Astrocyte of the hippocampus (primary cell): ENCODE measurements at regions not wholly inside any gene's neighbourhood (a gene's known extent, or its start where the extent isn't known, plus 50 kb on each side); places are given as distances from the start of the nearest gene placed in this dataset.

Experiments
- DNase-seq: peaks from one replicate; pipeline ENCODE4 v3.0.0; 2011; ENCODE audit warnings: low read depth, low spot score

DNA sequence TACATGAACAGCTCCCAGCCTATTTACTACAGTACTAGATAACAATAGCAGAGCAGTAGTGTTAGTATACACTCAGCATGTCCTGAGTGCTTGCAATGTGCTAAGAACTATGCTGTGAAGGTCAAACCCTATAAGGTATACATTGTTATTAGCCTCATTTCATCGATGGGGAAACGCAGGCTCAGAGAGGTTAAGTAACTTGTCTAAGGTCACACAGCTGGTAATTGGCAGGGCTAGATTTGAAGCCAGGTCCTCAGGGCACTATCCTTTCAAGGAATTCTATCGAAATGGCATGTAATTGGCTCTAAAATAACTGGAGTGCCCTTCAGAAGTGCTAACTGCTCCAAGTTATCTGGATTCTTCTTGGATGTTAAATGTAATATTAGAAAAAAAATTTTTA, 295.6 kb downstream of the ZNF536 start:
- DNase-seq = no peak

GRCh38 chr19:30667227-30667626, 295.0 kb downstream of the ZNF536 start:
- no peak for DNase-seq

- DNase-seq = peak; percentile 58
These were observed 294.2 kb downstream of the ZNF536 start for GRCh38 chr19:30666301-30666803.

DNA sequence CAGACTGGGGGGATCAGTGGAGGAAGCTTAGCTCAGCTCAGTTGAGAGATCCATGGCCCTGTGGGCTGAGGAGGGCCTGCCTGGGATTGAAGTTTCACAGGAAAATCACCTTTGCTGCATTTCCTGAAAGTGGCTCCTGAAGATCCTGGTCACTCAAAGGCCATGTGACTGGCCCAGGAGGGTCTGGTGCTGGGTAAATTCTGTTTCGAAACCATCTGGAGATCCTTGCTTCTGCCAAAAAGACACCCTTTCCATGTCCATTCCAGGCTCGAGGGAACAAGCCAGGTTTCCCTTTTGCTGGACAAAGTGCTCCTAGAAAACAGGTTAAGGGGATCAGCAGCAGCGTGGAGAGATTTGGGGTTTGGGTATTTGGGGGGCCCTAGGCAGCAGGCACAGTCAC, 293.3 kb downstream of the ZNF536 start:
- DNase-seq = no peak

DNA sequence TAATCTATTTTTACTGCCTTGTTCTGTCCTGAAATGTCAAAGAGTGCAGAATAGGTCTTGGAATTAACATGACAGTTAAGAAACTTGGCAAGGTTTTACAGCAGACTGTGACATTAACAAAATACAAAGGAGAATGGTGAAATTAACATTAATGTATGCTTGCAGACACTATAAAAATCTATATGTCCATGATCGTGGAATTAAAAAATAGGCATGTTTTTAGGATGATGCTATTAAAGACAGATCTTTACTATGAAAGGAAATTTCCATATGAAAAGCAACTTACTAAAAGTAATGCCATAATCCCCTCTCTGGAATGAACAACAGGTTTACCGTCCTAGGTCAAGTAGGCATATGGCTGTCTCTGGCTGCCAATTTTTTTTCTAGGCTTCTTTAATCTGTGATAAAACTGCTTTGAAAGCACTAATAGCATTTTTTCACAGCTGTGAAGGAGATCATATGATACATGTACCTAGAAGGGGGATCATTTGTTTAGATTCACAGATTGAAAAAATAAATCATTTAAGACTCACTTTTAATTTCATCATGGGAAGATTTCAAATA, 291.5 kb downstream of the ZNF536 start:
- no peak for DNase-seq

GRCh38 chr19:30662211-30662861, 290.2 kb downstream of the ZNF536 start:
- DNase-seq = peak; percentile 31

DNA sequence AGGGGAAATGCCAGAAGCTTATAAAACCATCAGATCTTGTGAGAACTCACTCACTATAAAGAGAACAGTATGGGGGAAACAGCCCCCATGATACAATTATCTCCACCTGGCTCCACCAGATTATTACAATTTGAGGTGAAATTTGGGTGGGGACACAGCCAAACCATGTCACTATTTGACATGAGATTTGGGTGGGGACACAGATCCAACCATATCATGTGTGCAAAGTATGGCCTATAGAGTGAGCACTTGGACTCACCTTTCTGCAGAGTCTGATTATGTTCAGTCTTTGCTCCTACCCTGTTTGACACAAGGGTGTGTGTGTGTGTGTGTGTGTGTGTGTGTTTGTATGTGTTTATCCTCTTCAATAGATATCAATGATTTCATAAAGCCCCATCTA, 287.5 kb downstream of the ZNF536 start:
- DNase-seq = no peak

DNA sequence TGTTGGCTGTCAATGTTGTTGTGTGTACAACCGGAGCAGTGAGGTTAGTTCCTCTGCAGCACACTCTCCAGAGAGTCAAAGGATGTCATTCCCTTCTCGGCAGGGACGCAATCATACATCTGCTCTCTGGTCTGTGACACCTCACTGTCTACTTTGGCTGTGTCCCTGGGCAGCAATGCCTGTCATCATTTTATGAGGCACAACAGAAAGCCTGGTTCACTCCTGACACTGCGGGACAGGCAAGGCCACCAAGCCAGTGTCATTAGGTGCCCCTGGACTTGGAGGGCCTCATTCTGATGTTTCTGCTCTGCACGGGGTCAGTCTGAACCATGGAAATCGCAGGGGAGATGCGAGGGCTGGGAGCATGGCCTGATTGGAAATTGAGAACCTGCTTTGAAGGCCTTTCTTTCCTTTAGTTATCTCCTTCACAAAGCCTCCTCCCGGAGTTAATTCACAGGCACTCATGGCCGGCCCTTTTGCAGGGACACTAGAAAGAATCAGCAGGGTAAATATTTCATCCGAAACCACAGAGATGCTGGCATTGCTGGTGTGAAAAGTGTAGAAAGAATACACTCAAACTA, 284.4 kb downstream of the ZNF536 start:
- DNase-seq = no peak

- no peak for DNase-seq
These were observed 281.6 kb downstream of the ZNF536 start for GRCh38 chr19:30653646-30654386.

DNA sequence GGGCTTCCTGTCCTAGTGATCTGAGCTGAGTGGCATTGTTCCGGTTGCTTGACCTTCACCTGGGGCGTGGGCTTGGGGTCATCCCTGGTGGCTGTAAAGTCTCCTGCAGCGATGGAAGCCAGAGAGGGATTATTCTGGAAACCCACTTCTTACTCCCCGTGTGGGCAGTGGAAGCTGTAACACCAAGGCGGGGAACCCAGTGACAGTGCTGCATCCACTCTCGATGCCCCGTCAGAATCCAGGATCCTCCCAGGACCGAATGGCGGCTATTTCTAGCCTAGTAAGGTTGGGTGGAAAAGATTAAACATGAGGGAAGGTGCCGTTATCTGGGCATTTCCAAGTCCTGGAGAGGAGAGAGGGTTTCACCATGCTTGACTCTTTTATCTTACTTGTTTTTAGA, 280.6 kb downstream of the ZNF536 start:
- no peak for DNase-seq

DNA sequence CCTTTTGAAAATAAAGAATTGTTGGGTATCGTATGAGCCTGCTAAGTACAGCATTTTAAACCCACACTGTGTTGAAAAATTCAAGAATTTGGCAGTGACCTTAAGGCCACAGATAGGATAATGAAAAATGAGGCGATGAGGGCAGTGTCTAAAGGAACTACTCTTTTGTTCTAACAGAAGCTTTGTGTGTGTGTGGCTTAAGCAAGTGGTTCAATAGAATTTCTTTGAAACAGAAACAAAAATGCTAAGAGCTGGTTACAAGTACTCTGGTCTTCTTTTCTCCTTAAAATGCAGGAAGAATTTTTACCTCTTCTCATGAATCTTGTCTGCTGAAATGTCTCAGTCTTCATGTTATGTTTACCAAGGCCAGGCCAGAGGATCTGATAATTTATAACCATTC, 279.5 kb downstream of the ZNF536 start:
- no peak for DNase-seq

DNA sequence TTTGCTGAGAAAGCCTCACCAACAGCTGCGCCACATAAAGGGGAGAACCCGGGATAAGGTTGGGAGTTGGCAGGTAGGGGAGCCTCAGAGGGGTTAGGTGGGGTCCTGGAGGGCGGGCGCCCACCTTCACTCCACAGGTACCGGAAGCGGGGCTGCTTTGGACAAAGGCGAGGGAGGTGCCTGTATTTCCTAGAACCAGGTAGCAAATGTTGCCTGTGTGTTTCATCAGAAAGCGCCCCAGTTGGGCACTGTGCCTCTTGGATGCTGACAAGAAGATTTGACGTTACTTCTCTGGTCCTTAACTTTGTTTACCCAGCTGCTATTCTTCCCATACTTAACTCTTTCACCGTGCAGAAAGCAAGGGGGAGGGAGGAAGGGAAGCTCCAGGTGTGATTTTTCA, 278.9 kb downstream of the ZNF536 start:
- DNase-seq = no peak

DNA sequence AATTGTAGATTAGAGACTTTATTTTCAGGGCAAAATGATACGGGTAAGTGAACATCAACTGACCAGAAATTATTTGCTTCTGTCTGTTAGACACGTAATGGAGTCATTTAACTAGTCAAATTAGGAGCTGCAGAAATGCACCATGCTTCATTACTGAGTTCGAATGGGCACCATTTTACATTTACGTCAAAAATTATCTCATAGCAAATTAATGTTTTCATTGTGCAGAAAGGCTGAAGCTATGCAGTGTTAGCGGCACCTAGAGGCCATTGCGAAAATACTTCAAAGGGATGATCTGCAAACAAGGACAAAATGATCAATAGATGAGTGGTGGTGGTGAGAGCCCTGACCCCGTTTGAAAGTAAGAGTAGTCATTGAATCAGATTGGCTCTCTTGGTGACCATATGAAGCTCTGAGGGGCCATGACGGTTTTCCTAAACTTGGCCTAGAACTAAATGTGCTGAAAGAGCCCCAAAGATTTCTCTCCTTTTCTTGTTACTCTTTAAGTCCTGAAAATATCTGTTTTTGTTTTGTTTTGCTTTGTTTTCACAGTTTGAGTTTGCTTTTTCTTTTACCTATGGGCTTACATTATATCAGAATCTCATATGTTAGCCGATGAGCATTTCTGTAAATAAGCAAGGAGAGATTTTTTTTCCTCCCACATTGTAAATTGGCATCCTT, 277.9 kb downstream of the ZNF536 start:
- DNase-seq = peak; percentile 66

GRCh38 chr19:30648866-30649862, 277.0 kb downstream of the ZNF536 start:
- DNase-seq = no peak

DNA sequence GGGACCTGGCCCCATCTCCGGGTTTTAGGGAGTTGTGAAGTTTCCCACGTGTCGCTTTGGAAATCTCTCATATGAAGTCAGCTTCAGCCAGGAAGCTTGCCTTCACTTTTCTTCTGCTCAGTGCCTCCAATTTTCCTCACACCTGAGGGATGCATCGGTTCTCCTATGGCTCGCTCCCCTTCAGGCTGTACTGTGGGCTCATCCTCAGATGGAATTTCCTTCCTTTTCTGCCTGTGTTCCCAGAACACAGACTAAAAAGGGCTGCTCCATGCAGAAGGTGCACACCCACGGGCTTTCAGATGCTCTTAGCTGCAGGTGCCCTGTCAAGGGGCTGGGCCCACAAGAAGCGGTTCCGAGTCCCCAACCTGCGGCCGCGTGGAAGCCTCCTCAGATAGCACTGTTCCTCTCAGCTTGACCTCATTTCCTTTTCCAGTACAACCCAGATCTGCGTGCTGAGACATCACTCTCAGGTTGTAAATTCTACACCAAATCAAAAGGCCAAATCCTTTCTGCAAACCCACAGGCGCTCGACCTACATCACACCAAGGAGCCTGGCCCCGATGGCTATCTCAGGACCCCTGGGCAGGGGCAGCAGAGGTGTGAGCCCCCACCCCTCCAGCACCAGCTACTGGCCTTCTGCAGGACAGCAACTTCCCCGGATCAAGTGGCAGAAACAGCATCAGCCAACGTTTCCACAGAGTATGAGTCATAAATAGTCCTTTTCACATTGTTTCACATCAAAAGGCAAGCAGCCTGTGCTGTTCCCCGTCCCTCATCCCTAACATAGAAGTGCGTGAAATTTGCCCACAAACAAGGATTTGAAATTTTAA, 275.9 kb downstream of the ZNF536 start:
- peak; percentile 55 for DNase-seq

- no peak for DNase-seq
These were observed 274.6 kb downstream of the ZNF536 start for GRCh38 chr19:30646806-30647205.

GRCh38 chr19:30645946-30646577, 273.9 kb downstream of the ZNF536 start:
- DNase-seq = no peak

GRCh38 chr19:30640252-30640965, 268.2 kb downstream of the ZNF536 start:
- no peak for DNase-seq

GRCh38 chr19:30638889-30639288, 266.7 kb downstream of the ZNF536 start:
- no peak for DNase-seq
